ENCODE measurements at regions not wholly inside any gene's neighbourhood (a gene's known extent, or its start where the extent isn't known, plus 50 kb on each side); places are given as distances from the start of the nearest gene placed in this dataset.

- TF ChIP-seq FOXA2 (IDR thresholded peaks at IDR 0.05) (no peak), RAD21 (IDR thresholded peaks at IDR 0.05) (no peak), TAF1 (conservative IDR thresholded peaks at IDR 0.05) (no peak), CTCF (IDR thresholded peaks at IDR 0.05; ENCODE audit: low read depth, low read length, missing input control) (no peak), FOXA1 (IDR thresholded peaks at IDR 0.05) (no peak), REST (IDR thresholded peaks at IDR 0.05) (no peak), YY1 (IDR thresholded peaks at IDR 0.05) (no peak), GABPA (IDR thresholded peaks at IDR 0.05 in 1 of 2, conservative IDR thresholded peaks at IDR 0.05 in 1 of 2) (no peak), RXRA (IDR thresholded peaks at IDR 0.05) (no peak), NR2F2 (IDR thresholded peaks at IDR 0.05) (no peak), HNF4A (conservative IDR thresholded peaks at IDR 0.05) (no peak), JUND (IDR thresholded peaks at IDR 0.05) (no peak)
- H3K36me3 ChIP-seq (ENCODE audit: control insufficient read depth in 4 of 4, insufficient read depth in 3 of 4, low read depth in 1 of 4, low read length in 3 of 4): no peaks in the 10 kb centered on the region
- H3K9me3 ChIP-seq (ENCODE audit: control insufficient read depth in 4 of 4, low read length in 3 of 4): no peaks in the 10 kb centered on the region
- H3K4me1 ChIP-seq (ENCODE audit: control insufficient read depth in 4 of 4, insufficient read depth in 4 of 4, low read length in 3 of 4): no peaks in the 10 kb centered on the region
- H3K27ac ChIP-seq (ENCODE audit: low read depth in 1 of 2, low read length in 2 of 2): no peak overlapping the region
- WGBS: 78% methylated on average over 4 of the region's 4 CpGs
- no peak overlapping the region for H3K9ac ChIP-seq (ENCODE audit: low read depth in 1 of 2, low read length in 2 of 2)
- H3K27me3 ChIP-seq (ENCODE audit: control insufficient read depth in 4 of 4, insufficient read depth in 4 of 4, low read length in 3 of 4): no peaks in the 10 kb centered on the region
- DNase-seq (ENCODE audit: low spot score): no peak
- H3K4me3 ChIP-seq (ENCODE audit: low read depth in 1 of 3, low read length in 3 of 3): no peak overlapping the region
Observed at GRCh38 chr4:129994715-129995114, 898.8 kb downstream of the C4orf33 start.

DNA sequence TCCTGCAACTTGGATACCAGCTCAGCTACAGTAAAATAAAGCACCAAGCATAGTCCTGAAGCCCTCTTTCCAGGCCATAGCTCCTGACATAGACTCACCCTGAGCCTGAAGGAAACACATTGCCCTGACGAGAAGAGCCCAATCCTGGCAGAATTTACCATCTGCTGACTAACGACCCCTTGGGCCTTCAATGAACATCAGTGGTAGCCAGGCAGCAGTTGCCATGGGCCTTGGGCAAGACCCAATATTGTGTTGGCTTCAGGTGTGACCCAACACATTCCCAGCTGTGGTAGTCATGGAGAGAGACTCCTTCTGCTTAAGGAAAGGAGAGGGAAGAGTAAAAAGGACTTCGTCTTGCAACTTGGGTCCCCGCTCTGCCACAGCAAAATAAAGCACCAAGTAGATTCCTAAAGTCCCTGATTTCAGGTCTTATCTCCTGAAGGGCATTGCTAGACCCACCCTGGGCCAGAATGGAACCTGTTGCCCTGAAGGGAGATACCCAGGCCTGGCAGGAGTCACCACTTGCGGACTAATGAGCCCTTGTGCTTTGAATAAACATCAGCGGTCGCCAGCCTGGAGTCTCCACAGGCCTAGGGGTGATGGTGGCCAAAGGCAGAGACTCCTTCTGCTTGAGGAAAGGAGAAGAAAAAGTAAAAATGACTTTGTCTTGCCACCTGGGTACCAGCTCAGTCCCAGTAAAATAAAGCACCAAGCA, 902.6 kb downstream of the C4orf33 start:
- whole genome bisulfite sequencing: 91% methylated on average over 7 of the region's 7 CpGs
- no peak overlapping the region for H3K4me3 ChIP-seq (ENCODE audit: low read depth in 1 of 3, low read length in 3 of 3)
- no peak for TF ChIP-seq GABPA (IDR thresholded peaks at IDR 0.05 in 1 of 2, conservative IDR thresholded peaks at IDR 0.05 in 1 of 2)
- no peak for TF ChIP-seq FOXA2 (IDR thresholded peaks at IDR 0.05)
- no peak for TF ChIP-seq TAF1 (conservative IDR thresholded peaks at IDR 0.05)
- no peak for TF ChIP-seq REST (IDR thresholded peaks at IDR 0.05)
- TF ChIP-seq HNF4G (IDR thresholded peaks at IDR 0.05): no peak
- TF ChIP-seq HNF4A (conservative IDR thresholded peaks at IDR 0.05): no peak
- no peak for TF ChIP-seq RAD21 (IDR thresholded peaks at IDR 0.05)
- no peak for TF ChIP-seq YY1 (IDR thresholded peaks at IDR 0.05)
- no peak for TF ChIP-seq FOXA1 (IDR thresholded peaks at IDR 0.05)
- no peak for TF ChIP-seq ATF3 (IDR thresholded peaks at IDR 0.05)
- TF ChIP-seq EGR1 (IDR thresholded peaks at IDR 0.05; ENCODE audit: low read depth in 2 of 2): no peak
- no peak for TF ChIP-seq CTCF (IDR thresholded peaks at IDR 0.05; ENCODE audit: low read depth, low read length, missing input control)
- no peak for TF ChIP-seq MAX (IDR thresholded peaks at IDR 0.05)
- TF ChIP-seq NR2F2 (IDR thresholded peaks at IDR 0.05): no peak
- H3K9me3 ChIP-seq (ENCODE audit: control insufficient read depth in 4 of 4, low read length in 3 of 4): no peaks in the 10 kb centered on the region
- H3K27me3 ChIP-seq (ENCODE audit: control insufficient read depth in 4 of 4, insufficient read depth in 4 of 4, low read length in 3 of 4): no peaks in the 10 kb centered on the region
- no peak overlapping the region for H3K9ac ChIP-seq (ENCODE audit: low read depth in 1 of 2, low read length in 2 of 2)
- no peaks in the 10 kb centered on the region for H3K36me3 ChIP-seq (ENCODE audit: control insufficient read depth in 4 of 4, insufficient read depth in 3 of 4, low read depth in 1 of 4, low read length in 3 of 4)
- H3K27ac ChIP-seq (ENCODE audit: low read depth in 1 of 2, low read length in 2 of 2): no peak overlapping the region
- no peaks in the 10 kb centered on the region for H3K4me1 ChIP-seq (ENCODE audit: control insufficient read depth in 4 of 4, insufficient read depth in 4 of 4, low read length in 3 of 4)
- no peak for DNase-seq (ENCODE audit: low spot score)
